ENCODE measurements at regions not wholly inside any gene's neighbourhood (a gene's known extent, or its start where the extent isn't known, plus 50 kb on each side); places are given as distances from the start of the nearest gene placed in this dataset.

GRCh38 chr13:64938660-64939059 is 2291.5 kb downstream of the PCDH9 start:
- Mint-ChIP-seq H3K4me3 (ENCODE audit: unreplicated experiment) (no peak overlapping the region), H3K27me3 (ENCODE audit: low read depth) (no peaks in the 10 kb centered on the region), H3K27ac (ENCODE audit: unreplicated experiment) (no peak overlapping the region), H3K4me1 (ENCODE audit: low read depth) (peaks cover 14% of the 10 kb centered on the region), H3K36me3 (ENCODE audit: low read depth) (no peaks in the 10 kb centered on the region), H3K9me3 (ENCODE audit: low read depth) (no peaks in the 10 kb centered on the region)
- DNase-seq (ENCODE audit: low spot score) = no peak
- no peak for TF ChIP-seq CTCF (IDR thresholded peaks at IDR 0.05)

GRCh38 chr13:64937302-64937701 is 2292.8 kb downstream of the PCDH9 start:
- Mint-ChIP-seq H3K4me1 (ENCODE audit: low read depth) (peaks cover 14% of the 10 kb centered on the region), H3K27ac (ENCODE audit: unreplicated experiment) (no peak overlapping the region)
- no peak for TF ChIP-seq CTCF (IDR thresholded peaks at IDR 0.05)

GRCh38 chr13:64936879-64937278 is 2293.3 kb downstream of the PCDH9 start:
- no peak for DNase-seq (ENCODE audit: low spot score)
- Mint-ChIP-seq H3K27ac (ENCODE audit: unreplicated experiment) (no peak overlapping the region), H3K36me3 (ENCODE audit: low read depth) (no peaks in the 10 kb centered on the region), H3K4me1 (ENCODE audit: low read depth) (peaks cover 14% of the 10 kb centered on the region), H3K9me3 (ENCODE audit: low read depth) (no peaks in the 10 kb centered on the region), H3K4me3 (ENCODE audit: unreplicated experiment) (no peak overlapping the region), H3K27me3 (ENCODE audit: low read depth) (no peaks in the 10 kb centered on the region)
- TF ChIP-seq CTCF (IDR thresholded peaks at IDR 0.05) = no peak

More at GRCh38 chr13:64937302-64937701, 2292.8 kb downstream of the PCDH9 start:
- Mint-ChIP-seq H3K4me3 (ENCODE audit: unreplicated experiment) (no peak overlapping the region), H3K9me3 (ENCODE audit: low read depth) (no peaks in the 10 kb centered on the region), H3K27me3 (ENCODE audit: low read depth) (no peaks in the 10 kb centered on the region), H3K36me3 (ENCODE audit: low read depth) (no peaks in the 10 kb centered on the region)
- no peak for DNase-seq (ENCODE audit: low spot score)

- DNase-seq (ENCODE audit: low spot score) = no peak
- Mint-ChIP-seq H3K27me3 (ENCODE audit: low read depth) (no peaks in the 10 kb centered on the region), H3K36me3 (ENCODE audit: low read depth) (no peaks in the 10 kb centered on the region), H3K9me3 (ENCODE audit: low read depth) (no peaks in the 10 kb centered on the region), H3K27ac (ENCODE audit: unreplicated experiment) (no peak overlapping the region), H3K4me3 (ENCODE audit: unreplicated experiment) (no peak overlapping the region), H3K4me1 (ENCODE audit: low read depth) (peaks cover 14% of the 10 kb centered on the region)
- no peak for TF ChIP-seq CTCF (IDR thresholded peaks at IDR 0.05)
Measured at GRCh38 chr13:64935441-64935840, 2294.7 kb downstream of the PCDH9 start.

- Mint-ChIP-seq H3K36me3 (ENCODE audit: low read depth) (no peaks in the 10 kb centered on the region), H3K27ac (ENCODE audit: unreplicated experiment) (no peak overlapping the region), H3K4me1 (ENCODE audit: low read depth) (peaks cover 17% of the 10 kb centered on the region), H3K9me3 (ENCODE audit: low read depth) (no peaks in the 10 kb centered on the region), H3K4me3 (ENCODE audit: unreplicated experiment) (no peak overlapping the region), H3K27me3 (ENCODE audit: low read depth) (no peaks in the 10 kb centered on the region)
- no peak for TF ChIP-seq CTCF (IDR thresholded peaks at IDR 0.05)
- no peak for DNase-seq (ENCODE audit: low spot score)
Measured at GRCh38 chr13:64934569-64935362, 2295.4 kb downstream of the PCDH9 start.
